B cell (primary cell): ENCODE measurements at regions not wholly inside any gene's neighbourhood (a gene's known extent, or its start where the extent isn't known, plus 50 kb on each side); places are given as distances from the start of the nearest gene placed in this dataset.

Experiments
- ATAC-seq: fragments of 200-7000 bp; cut with Tn5 transposase; one replicate; pipeline ENCODE4 v1.10.0; 2021; ENCODE audit warnings: low read depth, mild to moderate bottlenecking, moderate number of reproducible peaks, moderate library complexity
- CTCF ChIA-PET: fragments of 350-600 bp; sonication (Branson Sonifier 250); formaldehyde crosslinking; loops from one replicate; lab custom pipeline; 2021; ENCODE audit warnings: antibody characterized with exemption, inconsistent platforms; lab: Charles Lee
- POLR2A ChIA-PET: fragments of 350-600 bp; sonication (Branson Sonifier 250); formaldehyde crosslinking; loops from one replicate; lab custom pipeline; 2021; ENCODE audit warnings: antibody characterized with exemption; lab: Charles Lee
- DNase-seq: peaks from one replicate; pipeline ENCODE4 v3.0.0; 2013
- H2AFZ ChIP-seq: 2 replicates; pipeline ENCODE4 v1.6.1; 2012; ENCODE audit warnings: mild to moderate bottlenecking, low read depth, low read length; ENCODE audit not compliant: insufficient read depth, poor library complexity, severe bottlenecking
- H3K27ac ChIP-seq, 2 donors: 1 replicate in 1 of 2; 2 replicates in 1 of 2; pipeline ENCODE4 v1.5.1; 2012 to 2013; ENCODE audit warnings: low read length in 2 of 2, mild to moderate bottlenecking in 2 of 2, moderate library complexity in 1 of 2
- H3K27me3 ChIP-seq, 4 experiments: fragments of 200-600 bp in 1 of 4; sonication (generic) in 1 of 4; replicated peaks in 1 of 4; 1 replicate in 2 of 4; 2 replicates in 2 of 4; pipeline versions ENCODE4 v1.6.1 to v1.7.0; 2013 to 2016; ENCODE audit warnings: low read length in 3 of 4, mild to moderate bottlenecking in 2 of 4, mixed read lengths in 1 of 4, moderate library complexity in 1 of 4; ENCODE audit not compliant: insufficient read depth in 4 of 4, control insufficient read depth in 3 of 4; ENCODE audit errors: control extremely low read depth in 1 of 4
- H3K36me3 ChIP-seq, 2 experiments: replicated peaks in 1 of 2; 1 replicate in 1 of 2; 2 replicates in 1 of 2; pipeline versions ENCODE4 v1.6.1 to v1.7.1; 2013; ENCODE audit warnings: low read length in 1 of 2; ENCODE audit not compliant: insufficient read depth in 2 of 2, control insufficient read depth in 1 of 2; ENCODE audit errors: control extremely low read depth in 1 of 2, extremely low read depth in 1 of 2
- H3K4me1 ChIP-seq, 2 donors: fragments of 200-600 bp in 1 of 2; sonication (generic) in 1 of 2; 1 replicate in 1 of 2; 2 replicates in 1 of 2; pipeline versions ENCODE4 v1.5.1 to v1.6.1; 2013 to 2017; ENCODE audit warnings: low read length in 2 of 2; ENCODE audit not compliant: control insufficient read depth in 2 of 2, insufficient read depth in 2 of 2
- H3K4me2 ChIP-seq: replicated peaks from 2 replicates; pipeline ENCODE3; 2012; ENCODE audit warnings: mild to moderate bottlenecking, low read depth, low read length; ENCODE audit not compliant: poor library complexity, severe bottlenecking
- H3K4me3 ChIP-seq, 5 experiments: fragments of 200-600 bp in 1 of 5; sonication (generic) in 1 of 5; 1 replicate in 3 of 5; 2 replicates in 2 of 5; pipeline versions ENCODE4 v1.5.1 to v1.7.0; 2011 to 2016; ENCODE audit warnings: low read length in 4 of 5, mild to moderate bottlenecking in 4 of 5, low read depth in 2 of 5, control low read depth in 1 of 5, moderate library complexity in 1 of 5; ENCODE audit not compliant: insufficient read depth in 1 of 5; ENCODE audit errors: control extremely low read depth in 1 of 5, extremely low read depth in 1 of 5
- H3K79me2 ChIP-seq: fragments of 200-600 bp; sonication (generic); one replicate; pipeline ENCODE4 v1.6.0; 2016; ENCODE audit warnings: low read length; ENCODE audit not compliant: control insufficient read depth, insufficient read depth
- H3K9ac ChIP-seq: fragments of 200-600 bp; sonication (generic); 2 replicates; pipeline ENCODE4 v1.6.1; 2017; ENCODE audit warnings: mild to moderate bottlenecking, low read length, moderate library complexity
- H3K9me3 ChIP-seq, 3 donors: one replicate each; pipeline versions ENCODE4 v1.6.1 to v1.7.1; 2013; ENCODE audit warnings: low read length in 2 of 3; ENCODE audit not compliant: control insufficient read depth in 2 of 3, insufficient read depth in 1 of 3; ENCODE audit errors: control extremely low read depth in 1 of 3
- H4K20me1 ChIP-seq: 2 replicates; pipeline ENCODE4 v1.6.0; 2012; ENCODE audit warnings: mild to moderate bottlenecking, low read length; ENCODE audit not compliant: insufficient read depth, control insufficient read depth, poor library complexity, severe bottlenecking
- H3K27ac Mint-ChIP-seq: one replicate; pipeline ENCODE4 v1.8.0; 2021; ENCODE audit warnings: mixed read lengths
- H3K27me3 Mint-ChIP-seq: one replicate; pipeline ENCODE4 v1.8.0; 2021; ENCODE audit warnings: mixed read lengths
- H3K4me1 Mint-ChIP-seq: one replicate; pipeline ENCODE4 v1.8.0; 2021; ENCODE audit warnings: mixed read lengths
- H3K4me3 Mint-ChIP-seq: one replicate; pipeline ENCODE4 v1.8.0; 2021; ENCODE audit warnings: mixed read lengths
- H3K9me3 Mint-ChIP-seq: one replicate; pipeline ENCODE4 v1.8.0; 2022; ENCODE audit warnings: mixed read lengths; ENCODE audit not compliant: insufficient read depth
- CTCF ChIP-seq: fragments of 200-600 bp; IDR thresholded peaks from one replicate; pipeline ENCODE4 v1.8.0; 2022; ENCODE audit warnings: antibody characterized with exemption, mild to moderate bottlenecking
- EZH2 ChIP-seq: IDR thresholded peaks from 2 replicates; pipeline ENCODE4 v1.6.1; 2012; ENCODE audit warnings: borderline replicate concordance, low read depth, mild to moderate bottlenecking, moderate library complexity, low read length; ENCODE audit not compliant: insufficient read depth, poor library complexity, severe bottlenecking
- WGBS: methylation state at CpG from one replicate; pipeline ENCODE4 v1.1.5; 2013; ENCODE audit warnings: missing lambda C conversion rate; ENCODE audit not compliant: insufficient coverage; 5-methylcytosine and 5-hydroxymethylcytosine counted together
- intact Hi-C: fragments of 100-400 bp; cut with micrococcal nuclease; formaldehyde crosslinking; loops from one replicate; pipeline ENCODE4 v1.10.0; 2022

GRCh38 chr6:40802481-40802880 is 215.3 kb upstream of the LRFN2 start:
- CTCF ChIA-PET: no interaction called here
- H4K20me1 ChIP-seq: no peaks in the 10 kb centered on the region
- ATAC-seq: no peak
- no peak overlapping the region for H3K27ac ChIP-seq
- Mint-ChIP-seq H3K4me3 (no peak overlapping the region), H3K27ac (no peak overlapping the region), H3K9me3 (no peaks in the 10 kb centered on the region), H3K4me1 (peaks cover 25% of the 10 kb centered on the region), H3K27me3 (peaks cover 3% of the 10 kb centered on the region)
- H3K4me2 ChIP-seq: no peak overlapping the region
- no peaks in the 10 kb centered on the region for H3K36me3 ChIP-seq
- intact Hi-C loops: no loop called here
- peaks cover 16 to 21% of the 10 kb centered on the region in 2 donors for H3K4me1 ChIP-seq
- H2AFZ ChIP-seq: no peak overlapping the region
- POLR2A ChIA-PET: no interaction called here
- no peak overlapping the region for H3K4me3 ChIP-seq
- no peaks in the 10 kb centered on the region for H3K9me3 ChIP-seq
- WGBS: 77% methylated on average over 3 of the region's 5 CpGs
- no peak for TF ChIP-seq CTCF
- no peak for TF ChIP-seq EZH2
- H3K27me3 ChIP-seq: peaks cover 0 to 2% (median 0%) of the 10 kb centered on the region in 4 experiments
- no peak overlapping the region for H3K9ac ChIP-seq
- no peak for DNase-seq
- no peaks in the 10 kb centered on the region for H3K79me2 ChIP-seq

DNA sequence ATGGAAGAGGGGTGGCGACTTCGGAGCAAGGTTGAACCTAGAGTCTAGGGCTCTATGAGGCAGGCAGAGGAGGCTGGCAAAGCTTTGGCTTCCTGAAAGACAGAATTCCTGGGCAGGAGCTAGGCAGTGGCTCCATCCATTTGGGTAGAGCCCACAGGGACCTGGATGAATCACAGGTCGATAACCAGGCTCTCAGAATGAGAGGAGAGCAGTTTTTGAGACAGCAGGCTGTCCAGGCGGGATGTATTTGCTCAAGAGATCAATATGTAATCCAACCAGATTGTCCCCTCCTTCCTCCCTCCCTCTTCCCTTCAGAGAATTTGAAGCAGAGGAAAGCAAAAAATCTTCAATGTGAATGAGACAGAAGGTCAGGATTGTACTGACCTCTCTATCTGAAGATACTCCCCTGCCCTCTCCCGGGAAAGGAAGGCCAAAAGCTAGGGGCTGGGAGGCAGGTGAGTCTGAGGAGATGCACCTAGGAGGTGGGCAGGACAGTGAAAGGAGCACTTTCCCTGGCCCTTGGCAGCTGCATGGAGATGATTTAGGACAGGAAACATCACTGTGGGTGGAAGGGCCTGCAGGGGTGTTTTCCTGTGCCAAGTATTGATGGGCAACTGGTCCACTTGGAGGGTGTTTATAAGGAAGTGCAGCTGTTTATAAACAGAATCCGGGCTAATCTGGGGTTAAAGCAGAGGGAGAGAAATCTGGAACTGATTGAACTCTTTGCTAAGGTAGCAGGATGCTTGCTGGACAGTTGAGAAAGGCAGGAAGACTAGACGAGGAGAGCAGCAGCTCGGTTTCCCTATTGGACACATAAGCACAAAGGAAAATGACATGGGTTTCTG is 212.4 kb upstream of the LRFN2 start:
- H2AFZ ChIP-seq: no peak overlapping the region
- H3K27me3 Mint-ChIP-seq: peaks cover 12% of the 10 kb centered on the region
- no peaks in the 10 kb centered on the region for H3K79me2 ChIP-seq
- no peak for DNase-seq
- no peaks in the 10 kb centered on the region for H4K20me1 ChIP-seq
- H3K9ac ChIP-seq: no peak overlapping the region
- no peaks in the 10 kb centered on the region for H3K36me3 ChIP-seq
- no peak overlapping the region for H3K4me3 Mint-ChIP-seq
- H3K4me1 ChIP-seq: peaks cover 13 to 16% of the 10 kb centered on the region in 2 donors
- POLR2A ChIA-PET: no interaction called here
- no peaks in the 10 kb centered on the region for H3K9me3 ChIP-seq
- H3K4me1 Mint-ChIP-seq: peaks cover 18% of the 10 kb centered on the region
- WGBS: 72% methylated on average over 5 of the region's 8 CpGs
- intact Hi-C loops: no loop called here
- no peak overlapping the region for H3K27ac Mint-ChIP-seq
- no peak overlapping the region for H3K27ac ChIP-seq
- ATAC-seq: no peak
- CTCF ChIA-PET: no interaction called here
- no peak overlapping the region for H3K4me3 ChIP-seq
- no peaks in the 10 kb centered on the region for H3K9me3 Mint-ChIP-seq
- no peak for TF ChIP-seq CTCF
- TF ChIP-seq EZH2: no peak
- H3K4me2 ChIP-seq: no peak overlapping the region
- H3K27me3 ChIP-seq: peaks cover 0 to 3% (median under 1%) of the 10 kb centered on the region in 4 experiments
